HepG2 (cell line): ENCODE measurements at regions not wholly inside any gene's neighbourhood (a gene's known extent, or its start where the extent isn't known, plus 50 kb on each side); places are given as distances from the start of the nearest gene placed in this dataset.

ENCODE experiments used
- ATAC-seq: fragments of 200-7000 bp; cut with Tn5 transposase; 3 replicates; pipeline ENCODE4 v1.9.1; 2020; ENCODE audit warnings: mild to moderate bottlenecking, moderate library complexity
- BruUV-seq: library from RNA; stranded (reverse); fragments of 400-500 nt; replicated peaks from 2 replicates; lab custom pipeline; 2021; lab: Mats Ljungman, UMichigan
- CTCF ChIA-PET: fragments of 300-600 bp; formaldehyde crosslinking; extraction: SDS; loops from one replicate; lab custom pipeline; 2021; ENCODE audit warnings: low total read pairs, inconsistent platforms, low intra/inter-chr PET ratio; lab: Yijun Ruan, JAX
- POLR2A ChIA-PET: fragments of 350-600 bp; sonication (Branson Sonifier 250); formaldehyde crosslinking; loops from one replicate; lab custom pipeline; 2020; ENCODE audit warnings: antibody characterized with exemption, inconsistent platforms; lab: Yijun Ruan, JAX
- DNase-seq: peaks from one replicate; pipeline ENCODE4 v3.0.0-alpha.2; 2015; ENCODE audit warnings: low spot score
- FAIRE-seq: peaks from 3 replicates; lab custom pipeline; 2011; peaks lifted over from hg19 to GRCh38; lab: Jason Lieb, UNC
- H2AFZ ChIP-seq: one replicate; pipeline ENCODE4 v1.6.1; 2011; ENCODE audit warnings: low read length, inconsistent platforms
- H3K27ac ChIP-seq: fragments of 300-600 bp; 3 replicates; pipeline ENCODE4 v1.8.0; 2011; ENCODE audit warnings: mixed run types, mild to moderate bottlenecking, mixed read lengths, low read length, inconsistent platforms; ENCODE audit not compliant: insufficient read depth; ENCODE audit errors: extremely low read length
- H3K27me3 ChIP-seq, 2 experiments: fragments of 200-600 bp in 1 of 2; 2 replicates in 1 of 2; 3 replicates in 1 of 2; pipeline versions ENCODE4 v1.6.0 to v1.8.0; 2011; ENCODE audit warnings: low read length in 2 of 2, mild to moderate bottlenecking in 2 of 2, moderate library complexity in 2 of 2, inconsistent platforms in 1 of 2; ENCODE audit not compliant: insufficient read depth in 2 of 2, control insufficient read depth in 1 of 2
- H3K36me3 ChIP-seq, 2 experiments: fragments of 200-600 bp in 1 of 2; replicated peaks in 1 of 2; 2 replicates in 1 of 2; 3 replicates in 1 of 2; pipeline versions ENCODE4 v1.5.1 to v1.8.0; 2011; ENCODE audit warnings: low read length in 2 of 2, inconsistent platforms in 1 of 2; ENCODE audit not compliant: insufficient read depth in 2 of 2, control insufficient read depth in 1 of 2
- H3K4me1 ChIP-seq: 2 replicates; pipeline ENCODE4 v1.5.1; 2012; ENCODE audit warnings: low read length, inconsistent platforms; ENCODE audit not compliant: insufficient read depth
- H3K4me2 ChIP-seq: 2 replicates; pipeline ENCODE4 v1.6.0; 2011; ENCODE audit warnings: low read depth, low read length, inconsistent platforms
- H3K4me3 ChIP-seq, 3 experiments: fragments of 200-600 bp in 1 of 3; sonication (generic), shearing (Covaris generic) in 1 of 3; replicated peaks in 1 of 3; 2 replicates each; pipeline ENCODE4 v1.5.1; 2011 to 2016; ENCODE audit warnings: low read length in 3 of 3, inconsistent platforms in 2 of 3, low read depth in 2 of 3, mild to moderate bottlenecking in 2 of 3, control low read depth in 1 of 3, mixed read lengths in 1 of 3; ENCODE audit not compliant: insufficient read depth in 1 of 3
- H3K79me2 ChIP-seq: one replicate; pipeline ENCODE4 v1.6.1; 2011; ENCODE audit warnings: low read length, inconsistent platforms; ENCODE audit not compliant: insufficient read depth
- H3K9ac ChIP-seq: 2 replicates; pipeline ENCODE4 v1.6.0; 2011; ENCODE audit warnings: mild to moderate bottlenecking, low read depth, low read length, inconsistent platforms; ENCODE audit not compliant: insufficient read depth
- H3K9me3 ChIP-seq: 2 replicates; pipeline ENCODE4 v1.5.1; 2012; ENCODE audit warnings: mild to moderate bottlenecking, low read length
- H4K20me1 ChIP-seq: 2 replicates; pipeline ENCODE4 v1.6.0; 2011; ENCODE audit warnings: inconsistent platforms, mild to moderate bottlenecking, low read length, moderate library complexity; ENCODE audit not compliant: insufficient read depth
- ATF7-NPFF ChIP-seq: sonication (generic); formaldehyde crosslinking; IDR thresholded peaks from 2 replicates; pipeline ENCODE4 v1.8.1; 2023; ENCODE audit warnings: mild to moderate bottlenecking, low read depth, missing genetic modification reagents, moderate library complexity
- HOXA3 ChIP-seq: sonication (generic); formaldehyde crosslinking; IDR thresholded peaks from 2 replicates; pipeline ENCODE4 v1.5.0; 2020; ENCODE audit warnings: missing genetic modification reagents
- KDM1A ChIP-seq: IDR thresholded peaks from 2 replicates; pipeline ENCODE4 v1.6.1; 2016; ENCODE audit warnings: missing compliant biosample characterization
- KLF13 ChIP-seq: sonication (generic); formaldehyde crosslinking; IDR thresholded peaks from 2 replicates; pipeline ENCODE4 v1.4.0; 2020; ENCODE audit warnings: mild to moderate bottlenecking, missing genetic modification reagents
- MEIS2 ChIP-seq: sonication (generic); formaldehyde crosslinking; IDR thresholded peaks from 2 replicates; pipeline ENCODE4 v1.9.0; 2021; ENCODE audit warnings: mild to moderate bottlenecking, missing genetic modification reagents
- PHF20 ChIP-seq: sonication (generic); formaldehyde crosslinking; IDR thresholded peaks from 2 replicates; pipeline ENCODE4 v1.5.0; 2020; ENCODE audit warnings: mild to moderate bottlenecking, missing genetic modification reagents
- REXO4 ChIP-seq: sonication (generic); formaldehyde crosslinking; IDR thresholded peaks from 2 replicates; pipeline ENCODE4 v1.8.0; 2022; ENCODE audit warnings: missing genetic modification reagents, mild to moderate bottlenecking, borderline replicate concordance
- RNF2 ChIP-seq: fragments of 450-650 bp; conservative IDR thresholded peaks from 2 replicates; pipeline ENCODE4 v1.6.1; 2016; ENCODE audit warnings: low read depth
- SMYD3 ChIP-seq: sonication (generic); formaldehyde crosslinking; IDR thresholded peaks from 2 replicates; pipeline ENCODE4 v1.8.1; 2023; ENCODE audit warnings: mild to moderate bottlenecking, missing genetic modification reagents
- SP5 ChIP-seq: IDR thresholded peaks from 2 replicates; pipeline ENCODE4 v1.6.1; 2016; ENCODE audit warnings: low read depth, borderline replicate concordance
- TSC22D2 ChIP-seq: sonication (generic); formaldehyde crosslinking; IDR thresholded peaks from 2 replicates; pipeline ENCODE4 v1.5.1; 2020; ENCODE audit warnings: missing genetic modification reagents, mild to moderate bottlenecking, borderline replicate concordance
- ZNF333 ChIP-seq: sonication (generic); formaldehyde crosslinking; IDR thresholded peaks from 2 replicates; pipeline ENCODE4 v1.4.0; 2020; ENCODE audit warnings: mild to moderate bottlenecking, missing genetic modification reagents, borderline replicate concordance
- ZNF615 ChIP-seq: sonication (generic); formaldehyde crosslinking; IDR thresholded peaks from 2 replicates; pipeline ENCODE4 v1.5.0; 2020; ENCODE audit warnings: mild to moderate bottlenecking, missing genetic modification reagents, borderline replicate concordance
- WGBS: methylation state at CpG from one replicate; pipeline ENCODE4 v1.1.6; 2017; ENCODE audit warnings: low lambda C conversion rate; 5-methylcytosine and 5-hydroxymethylcytosine counted together
- in situ Hi-C: cut with HindIII; loops from 2 replicates; pipeline ENCODE4 v1.10.0; 2017; ENCODE audit warnings: low pct_unique_long_range_greater_than_20kb; ENCODE audit not compliant: extremely low pct_ligation_motif_present
- intact Hi-C: fragments of 100-400 bp; cut with micrococcal nuclease; formaldehyde crosslinking; loops from one replicate; pipeline ENCODE4 v1.10.0; 2022; ENCODE audit not compliant: unreplicated experiment
- TF ChIP-seq, protein P1 (sequence below): IDR thresholded peaks from 2 replicates; pipeline ENCODE4 v1.6.1; 2012; ENCODE audit warnings: low read length, improper control_type of control experiment
- TF ChIP-seq, protein P2 (sequence below): sonication (generic); formaldehyde crosslinking; IDR thresholded peaks from 2 replicates; pipeline ENCODE4 v1.8.1; 2023; ENCODE audit warnings: mild to moderate bottlenecking, moderate library complexity, missing genetic modification reagents

DNA sequence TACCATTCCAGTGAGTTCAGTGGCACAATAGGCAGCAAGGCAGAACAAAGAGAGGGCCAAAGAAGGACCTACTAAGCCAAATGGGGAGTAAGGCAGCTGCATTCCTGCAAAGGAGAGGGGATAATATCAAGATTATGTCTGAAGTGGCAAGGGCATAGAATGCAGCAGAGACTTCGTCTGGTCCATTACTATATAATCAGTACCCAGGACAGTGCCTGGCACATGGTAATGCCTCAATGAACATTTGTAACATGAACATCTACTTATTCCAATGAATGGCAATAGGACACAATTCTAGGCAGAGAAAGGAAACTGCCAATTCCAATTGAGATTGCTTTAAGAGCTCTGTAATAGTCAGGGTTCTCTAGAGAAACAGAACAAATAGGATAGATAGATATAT is 82.1 kb upstream of the STAC start:
- FAIRE-seq (no peak), DNase-seq (no peak), ATAC-seq (no peak)
- Histone ChIP-seq H3K4me1 (no peaks in the 10 kb centered on the region), H3K4me3 (no peak overlapping the region), H3K79me2 (no peaks in the 10 kb centered on the region), H3K4me2 (no peak overlapping the region), H4K20me1 (no peaks in the 10 kb centered on the region), H3K27ac (no peak overlapping the region), H3K9me3 (peaks cover 11% of the 10 kb centered on the region), H3K27me3 (no peaks in the 10 kb centered on the region), H2AFZ (no peak overlapping the region), H3K9ac (no peak overlapping the region), H3K36me3 (no peaks in the 10 kb centered on the region)
- POLR2A ChIA-PET, result no interaction called here
- TF ChIP-seq, protein P1, sequence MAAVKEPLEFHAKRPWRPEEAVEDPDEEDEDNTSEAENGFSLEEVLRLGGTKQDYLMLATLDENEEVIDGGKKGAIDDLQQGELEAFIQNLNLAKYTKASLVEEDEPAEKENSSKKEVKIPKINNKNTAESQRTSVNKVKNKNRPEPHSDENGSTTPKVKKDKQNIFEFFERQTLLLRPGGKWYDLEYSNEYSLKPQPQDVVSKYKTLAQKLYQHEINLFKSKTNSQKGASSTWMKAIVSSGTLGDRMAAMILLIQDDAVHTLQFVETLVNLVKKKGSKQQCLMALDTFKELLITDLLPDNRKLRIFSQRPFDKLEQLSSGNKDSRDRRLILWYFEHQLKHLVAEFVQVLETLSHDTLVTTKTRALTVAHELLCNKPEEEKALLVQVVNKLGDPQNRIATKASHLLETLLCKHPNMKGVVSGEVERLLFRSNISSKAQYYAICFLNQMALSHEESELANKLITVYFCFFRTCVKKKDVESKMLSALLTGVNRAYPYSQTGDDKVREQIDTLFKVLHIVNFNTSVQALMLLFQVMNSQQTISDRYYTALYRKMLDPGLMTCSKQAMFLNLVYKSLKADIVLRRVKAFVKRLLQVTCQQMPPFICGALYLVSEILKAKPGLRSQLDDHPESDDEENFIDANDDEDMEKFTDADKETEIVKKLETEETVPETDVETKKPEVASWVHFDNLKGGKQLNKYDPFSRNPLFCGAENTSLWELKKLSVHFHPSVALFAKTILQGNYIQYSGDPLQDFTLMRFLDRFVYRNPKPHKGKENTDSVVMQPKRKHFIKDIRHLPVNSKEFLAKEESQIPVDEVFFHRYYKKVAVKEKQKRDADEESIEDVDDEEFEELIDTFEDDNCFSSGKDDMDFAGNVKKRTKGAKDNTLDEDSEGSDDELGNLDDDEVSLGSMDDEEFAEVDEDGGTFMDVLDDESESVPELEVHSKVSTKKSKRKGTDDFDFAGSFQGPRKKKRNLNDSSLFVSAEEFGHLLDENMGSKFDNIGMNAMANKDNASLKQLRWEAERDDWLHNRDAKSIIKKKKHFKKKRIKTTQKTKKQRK, result no peak
- no peak for TF ChIP-seq KDM1A
- TF ChIP-seq MEIS2 (CRISPR knock-in tag), result no peak
- TF ChIP-seq RNF2, result no peak
- TF ChIP-seq ZNF333 (CRISPR knock-in tag), result no peak
- no peak for TF ChIP-seq SMYD3 (CRISPR knock-in tag)
- WGBS, result 0% methylated on average over 1 of the region's 1 CpG
- in situ Hi-C loops (no loop called here), intact Hi-C loops (no loop called here)
- CTCF ChIA-PET, result no interaction called here
- no TSS peak for BruUV-seq

DNA sequence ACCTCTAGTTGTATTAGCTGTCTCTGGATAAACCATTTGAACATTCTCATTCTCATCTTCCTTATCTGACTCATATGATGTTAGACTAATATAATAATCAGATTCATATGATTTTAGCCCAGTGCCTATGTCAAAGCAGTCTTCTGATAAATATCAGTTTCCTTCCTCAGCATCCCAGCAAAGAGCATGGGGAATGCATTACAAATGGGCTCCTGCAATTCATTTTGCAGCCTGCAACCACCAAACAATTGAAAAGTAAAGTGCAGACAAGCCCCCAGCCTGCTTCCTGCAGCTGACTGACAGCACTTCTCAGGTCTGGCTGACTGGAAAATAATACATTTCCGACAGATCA is 78.2 kb upstream of the STAC start:
- H3K4me3 ChIP-seq, result no peak overlapping the region
- H3K9me3 ChIP-seq, result peaks cover 11% of the 10 kb centered on the region
- H3K36me3 ChIP-seq, result no peaks in the 10 kb centered on the region
- no peak for ATAC-seq
- in situ Hi-C loops (no loop called here), intact Hi-C loops (no loop called here)
- ChIA-PET POLR2A (no interaction called here), CTCF (no interaction called here)
- H3K79me2 ChIP-seq, result no peaks in the 10 kb centered on the region
- H3K27ac ChIP-seq, result no peak overlapping the region
- H4K20me1 ChIP-seq, result no peaks in the 10 kb centered on the region
- no peak for DNase-seq
- no peak overlapping the region for H3K9ac ChIP-seq
- no peak for FAIRE-seq
- H3K4me2 ChIP-seq, result no peak overlapping the region
- WGBS, result 0% methylated on average over 1 of the region's 1 CpG
- TF ChIP-seq ATF7-NPFF (CRISPR knock-in tag), result no peak
- TF ChIP-seq ZNF615 (CRISPR knock-in tag), result no peak
- no peak for TF ChIP-seq KLF13
- no peak for TF ChIP-seq MEIS2 (CRISPR knock-in tag)
- TF ChIP-seq HOXA3 (CRISPR knock-in tag), result no peak
- TF ChIP-seq PHF20 (CRISPR knock-in tag), result no peak
- TF ChIP-seq, protein P2, sequence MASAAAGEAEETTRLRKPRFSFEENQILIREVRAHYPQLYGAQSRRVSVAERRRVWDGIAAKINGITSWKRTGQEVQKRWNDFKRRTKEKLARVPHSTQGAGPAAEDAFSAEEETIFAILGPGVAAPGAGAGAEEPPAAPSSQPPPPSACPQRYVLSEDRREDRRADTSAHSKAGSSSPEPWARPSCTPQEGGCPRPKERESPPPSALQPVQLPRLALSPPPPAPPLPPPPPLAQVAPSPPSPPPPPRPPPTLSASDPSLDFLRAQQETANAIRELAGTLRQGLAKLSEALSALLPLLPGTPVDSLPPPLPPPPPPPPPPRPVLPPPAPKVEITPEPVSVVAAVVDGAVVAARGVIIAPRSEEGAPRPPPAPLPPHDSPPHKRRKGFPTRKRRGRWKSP, result no peak
- TF ChIP-seq TSC22D2 (CRISPR knock-in tag), result no peak
- TF ChIP-seq SP5 (CRISPR knock-in tag), result no peak
- no peak for TF ChIP-seq REXO4 (CRISPR knock-in tag)
- BruUV-seq, result no TSS peak
- no peak overlapping the region for H2AFZ ChIP-seq
- no peaks in the 10 kb centered on the region for H3K27me3 ChIP-seq
- no peaks in the 10 kb centered on the region for H3K4me1 ChIP-seq
